OCI-LY7 (cell line): ENCODE measurements at regions not wholly inside any gene's neighbourhood (a gene's known extent, or its start where the extent isn't known, plus 50 kb on each side); places are given as distances from the start of the nearest gene placed in this dataset.
A peak's percentile ranks its signal among the peaks of the same experiment; 100 is the strongest.

Experiments
- BruUV-seq: library from RNA; stranded (reverse); fragments of 400-500 nt; replicated peaks from 2 replicates; lab custom pipeline; 2021; lab: Mats Ljungman, UMichigan
- CTCF ChIA-PET: fragments of 300-600 bp; sonication (Branson Sonifier 250); formaldehyde crosslinking; loops from one replicate; lab custom pipeline; 2022; ENCODE audit warnings: antibody characterized with exemption; ENCODE audit not compliant: unreplicated experiment; lab: Charles Lee
- POLR2A ChIA-PET: fragments of 300-600 bp; sonication (Branson Sonifier 250); formaldehyde crosslinking; loops from one replicate; lab custom pipeline; 2022; ENCODE audit warnings: antibody characterized with exemption; lab: Charles Lee
- DNase-seq: peaks from one replicate; pipeline ENCODE4 v3.0.0-alpha.2; 2015; ENCODE audit warnings: low spot score
- H2AFZ ChIP-seq: fragments of 200-600 bp; sonication (generic), shearing (Covaris generic); 2 replicates; pipeline ENCODE4 v1.6.1; 2014; ENCODE audit warnings: mild to moderate bottlenecking, antibody characterized with exemption, low read length, moderate library complexity
- H3K27ac ChIP-seq: fragments of 200-600 bp; sonication (generic); 2 replicates; pipeline ENCODE4 v1.5.1; 2014; ENCODE audit warnings: mixed run types, low read depth, mild to moderate bottlenecking, moderate library complexity, low read length, inconsistent platforms; ENCODE audit not compliant: poor library complexity, severe bottlenecking
- H3K36me3 ChIP-seq: fragments of 200-600 bp; sonication (generic); 2 replicates; pipeline ENCODE4 v1.6.1; 2014; ENCODE audit warnings: mild to moderate bottlenecking, antibody characterized with exemption, low read length, moderate library complexity, mixed read lengths; ENCODE audit not compliant: insufficient read depth
- H3K4me1 ChIP-seq: fragments of 200-600 bp; sonication (generic); 2 replicates; pipeline ENCODE4 v1.5.1; 2014; ENCODE audit warnings: mild to moderate bottlenecking, low read length; ENCODE audit not compliant: insufficient read depth, poor library complexity, severe bottlenecking
- H3K4me2 ChIP-seq: fragments of 200-600 bp; sonication (generic); 2 replicates; pipeline ENCODE4 v1.6.1; 2014; ENCODE audit warnings: mild to moderate bottlenecking, low read length
- H3K4me3 ChIP-seq: fragments of 200-600 bp; sonication (generic); 2 replicates; pipeline ENCODE4 v1.5.1; 2014; ENCODE audit warnings: mild to moderate bottlenecking, low read depth, low read length; ENCODE audit not compliant: poor library complexity, severe bottlenecking
- H3K79me2 ChIP-seq: fragments of 200-600 bp; sonication (generic); 2 replicates; pipeline ENCODE4 v1.6.1; 2016; ENCODE audit warnings: low read depth, mild to moderate bottlenecking, low read length, moderate library complexity, mixed read lengths; ENCODE audit not compliant: insufficient read depth
- H3K9me2 ChIP-seq: fragments of 200-600 bp; sonication (generic); 2 replicates; pipeline ENCODE4 v1.6.1; 2016; ENCODE audit warnings: mild to moderate bottlenecking, low read length, mixed read lengths; ENCODE audit not compliant: insufficient read depth
- H3K9me3 ChIP-seq: fragments of 200-600 bp; sonication (generic); 2 replicates; pipeline ENCODE4 v1.6.1; 2014; ENCODE audit warnings: mild to moderate bottlenecking, mixed run types, low read length, mixed read lengths
- H4K20me1 ChIP-seq: fragments of 200-600 bp; sonication (generic); 2 replicates; pipeline ENCODE4 v1.6.1; 2014; ENCODE audit warnings: mild to moderate bottlenecking, antibody characterized with exemption, low read length, moderate library complexity, mixed read lengths; ENCODE audit not compliant: insufficient read depth
- EZH2phosphoT487 ChIP-seq: fragments of 200-600 bp; sonication (generic); IDR thresholded peaks from 2 replicates; pipeline ENCODE4 v1.6.1; 2018; ENCODE audit warnings: low read depth, borderline replicate concordance, mild to moderate bottlenecking, mixed run types, antibody characterized with exemption, low read length, moderate library complexity, mixed read lengths
- intact Hi-C: fragments of 100-400 bp; cut with micrococcal nuclease; formaldehyde crosslinking; loops from one replicate; pipeline ENCODE4 v1.10.0; 2022; ENCODE audit not compliant: unreplicated experiment
- TF ChIP-seq, protein P1 (sequence below): fragments of 200-600 bp; sonication (generic); conservative IDR thresholded peaks from 2 replicates; pipeline ENCODE4 v1.5.1; 2014; ENCODE audit warnings: mild to moderate bottlenecking, antibody characterized with exemption, low read length, moderate library complexity, mixed read lengths

DNA sequence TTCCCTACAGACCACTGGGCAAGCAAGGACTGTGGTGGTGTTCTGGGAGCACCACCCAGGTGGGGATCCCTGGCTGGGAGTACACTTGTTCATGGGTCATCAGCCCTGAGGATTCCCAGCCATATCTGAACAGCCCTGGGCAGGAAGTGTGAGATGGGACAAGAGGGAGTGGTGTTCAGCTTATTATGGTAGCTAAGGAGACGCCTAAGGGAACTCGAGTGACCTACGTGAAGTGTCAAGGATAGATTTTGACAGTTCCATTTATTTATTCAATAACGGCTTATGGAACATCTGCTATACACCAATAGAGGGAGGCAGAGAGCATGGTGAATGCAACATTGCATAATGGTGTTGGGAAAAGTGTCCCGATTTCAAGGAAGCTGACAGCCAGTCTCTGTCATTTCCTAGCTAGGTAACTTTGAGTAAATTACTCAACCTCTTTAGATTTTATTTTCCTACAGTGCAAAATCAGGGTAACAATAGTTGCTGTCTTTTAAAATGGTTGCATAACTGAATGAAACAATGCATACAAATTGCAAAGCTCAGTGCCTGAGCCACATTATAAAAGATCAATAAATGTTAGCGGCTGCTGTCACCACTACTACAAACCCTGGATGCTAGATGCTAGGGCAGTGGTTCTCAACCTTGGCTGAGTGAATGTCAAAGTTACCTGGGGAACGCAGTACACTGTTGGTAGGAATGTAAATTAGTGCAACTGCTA, 534.1 kb downstream of the GRIN2A start:
- ChIA-PET CTCF (no interaction called here), POLR2A (no interaction called here)
- Histone ChIP-seq H3K9me2 (no peaks in the 10 kb centered on the region), H3K4me3 (no peak overlapping the region), H2AFZ (no peak overlapping the region), H3K4me1 (no peaks in the 10 kb centered on the region), H3K36me3 (no peaks in the 10 kb centered on the region), H3K4me2 (no peak overlapping the region), H3K79me2 (no peaks in the 10 kb centered on the region), H3K27ac (no peak overlapping the region), H3K9me3 (no peaks in the 10 kb centered on the region), H4K20me1 (no peaks in the 10 kb centered on the region)
- TF ChIP-seq, protein P1, sequence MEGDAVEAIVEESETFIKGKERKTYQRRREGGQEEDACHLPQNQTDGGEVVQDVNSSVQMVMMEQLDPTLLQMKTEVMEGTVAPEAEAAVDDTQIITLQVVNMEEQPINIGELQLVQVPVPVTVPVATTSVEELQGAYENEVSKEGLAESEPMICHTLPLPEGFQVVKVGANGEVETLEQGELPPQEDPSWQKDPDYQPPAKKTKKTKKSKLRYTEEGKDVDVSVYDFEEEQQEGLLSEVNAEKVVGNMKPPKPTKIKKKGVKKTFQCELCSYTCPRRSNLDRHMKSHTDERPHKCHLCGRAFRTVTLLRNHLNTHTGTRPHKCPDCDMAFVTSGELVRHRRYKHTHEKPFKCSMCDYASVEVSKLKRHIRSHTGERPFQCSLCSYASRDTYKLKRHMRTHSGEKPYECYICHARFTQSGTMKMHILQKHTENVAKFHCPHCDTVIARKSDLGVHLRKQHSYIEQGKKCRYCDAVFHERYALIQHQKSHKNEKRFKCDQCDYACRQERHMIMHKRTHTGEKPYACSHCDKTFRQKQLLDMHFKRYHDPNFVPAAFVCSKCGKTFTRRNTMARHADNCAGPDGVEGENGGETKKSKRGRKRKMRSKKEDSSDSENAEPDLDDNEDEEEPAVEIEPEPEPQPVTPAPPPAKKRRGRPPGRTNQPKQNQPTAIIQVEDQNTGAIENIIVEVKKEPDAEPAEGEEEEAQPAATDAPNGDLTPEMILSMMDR: peak; percentile 77
- no peak for TF ChIP-seq EZH2phosphoT487
- peak; percentile 22 for DNase-seq
- intact Hi-C loops: no loop called here
- BruUV-seq: no TSS peak

DNA sequence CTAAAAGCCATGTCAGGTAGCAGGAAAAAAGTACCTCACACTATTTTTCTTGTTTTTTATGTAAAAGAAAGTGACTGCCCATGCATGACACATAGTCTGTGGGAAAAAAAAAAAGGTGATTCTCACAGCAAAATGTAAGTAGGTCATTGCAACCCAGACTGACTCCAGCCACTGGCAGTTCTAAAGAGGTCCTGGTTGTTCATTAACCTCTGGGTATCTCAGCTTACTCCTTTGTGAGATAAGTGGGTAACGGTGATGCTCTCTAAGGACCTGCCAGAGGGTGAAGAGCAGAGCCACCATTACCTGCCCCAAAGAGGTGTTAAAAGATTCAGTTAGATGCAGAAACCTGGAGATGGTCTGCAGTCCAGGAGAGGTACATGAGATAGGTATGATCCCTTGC, 531.9 kb downstream of the GRIN2A start:
- no peaks in the 10 kb centered on the region for H3K4me1 ChIP-seq
- ChIA-PET POLR2A (no interaction called here), CTCF (no interaction called here)
- intact Hi-C loops: no loop called here
- no peaks in the 10 kb centered on the region for H4K20me1 ChIP-seq
- BruUV-seq: no TSS peak
- no peaks in the 10 kb centered on the region for H3K79me2 ChIP-seq
- H2AFZ ChIP-seq: no peak overlapping the region
- DNase-seq: no peak
- TF ChIP-seq, protein P1: no peak
- TF ChIP-seq EZH2phosphoT487: no peak
- H3K4me3 ChIP-seq: no peak overlapping the region
- H3K9me2 ChIP-seq: no peaks in the 10 kb centered on the region
- H3K27ac ChIP-seq: no peak overlapping the region
- H3K9me3 ChIP-seq: no peaks in the 10 kb centered on the region
- no peaks in the 10 kb centered on the region for H3K36me3 ChIP-seq
- H3K4me2 ChIP-seq: no peak overlapping the region

DNA sequence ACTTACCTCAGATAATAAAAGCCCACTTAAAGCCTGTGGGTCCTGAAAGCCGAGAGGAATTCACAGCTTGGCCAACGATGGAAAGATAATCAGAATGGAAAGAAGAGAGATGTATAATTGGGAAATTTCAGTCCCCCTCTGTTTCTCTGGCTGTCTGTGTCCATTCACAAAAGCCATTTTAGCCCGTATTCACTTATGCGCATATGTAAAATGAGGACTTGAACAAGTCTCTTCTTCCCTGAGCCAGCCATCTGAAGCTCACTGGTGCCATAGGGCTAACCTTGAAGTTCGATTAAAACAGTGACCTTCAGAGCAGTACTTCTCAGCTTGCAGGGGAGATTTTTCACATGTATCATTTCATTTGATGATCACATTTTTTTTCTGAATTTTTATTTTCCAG, 527.2 kb downstream of the GRIN2A start:
- Histone ChIP-seq H3K36me3 (no peaks in the 10 kb centered on the region), H3K9me2 (no peaks in the 10 kb centered on the region), H3K4me2 (no peak overlapping the region), H3K9me3 (no peaks in the 10 kb centered on the region), H4K20me1 (no peaks in the 10 kb centered on the region), H3K79me2 (no peaks in the 10 kb centered on the region), H3K4me1 (no peaks in the 10 kb centered on the region), H3K27ac (no peak overlapping the region), H2AFZ (no peak overlapping the region), H3K4me3 (no peak overlapping the region)
- ChIA-PET CTCF (no interaction called here), POLR2A (no interaction called here)
- DNase-seq: no peak
- no peak for TF ChIP-seq EZH2phosphoT487
- TF ChIP-seq, protein P1: no peak
- intact Hi-C loops: no loop called here
- no TSS peak for BruUV-seq
